IMR-90 (cell line): ENCODE measurements at regions not wholly inside any gene's neighbourhood (a gene's known extent, or its start where the extent isn't known, plus 50 kb on each side); places are given as distances from the start of the nearest gene placed in this dataset.

Experiments
- POLR2A ChIP-seq: IDR thresholded peaks from 2 replicates; pipeline ENCODE4 v1.6.1; 2012; ENCODE audit warnings: mild to moderate bottlenecking, low read depth, low read length
- TF ChIP-seq, protein P1 (sequence below): conservative IDR thresholded peaks from 2 replicates; pipeline ENCODE4 v1.5.1; 2012; ENCODE audit warnings: mild to moderate bottlenecking, low read depth, low read length, improper control_type of control experiment
- TF ChIP-seq, protein P2 (sequence below): fragments of 150-350 bp; IDR thresholded peaks from 2 replicates; pipeline ENCODE4 v1.6.1; 2017; ENCODE audit warnings: mild to moderate bottlenecking, antibody characterized with exemption, low read length, low read depth

GRCh38 chr1:222104097-222104496 is 362.2 kb upstream of the DUSP10 start:
- TF ChIP-seq, protein P1, sequence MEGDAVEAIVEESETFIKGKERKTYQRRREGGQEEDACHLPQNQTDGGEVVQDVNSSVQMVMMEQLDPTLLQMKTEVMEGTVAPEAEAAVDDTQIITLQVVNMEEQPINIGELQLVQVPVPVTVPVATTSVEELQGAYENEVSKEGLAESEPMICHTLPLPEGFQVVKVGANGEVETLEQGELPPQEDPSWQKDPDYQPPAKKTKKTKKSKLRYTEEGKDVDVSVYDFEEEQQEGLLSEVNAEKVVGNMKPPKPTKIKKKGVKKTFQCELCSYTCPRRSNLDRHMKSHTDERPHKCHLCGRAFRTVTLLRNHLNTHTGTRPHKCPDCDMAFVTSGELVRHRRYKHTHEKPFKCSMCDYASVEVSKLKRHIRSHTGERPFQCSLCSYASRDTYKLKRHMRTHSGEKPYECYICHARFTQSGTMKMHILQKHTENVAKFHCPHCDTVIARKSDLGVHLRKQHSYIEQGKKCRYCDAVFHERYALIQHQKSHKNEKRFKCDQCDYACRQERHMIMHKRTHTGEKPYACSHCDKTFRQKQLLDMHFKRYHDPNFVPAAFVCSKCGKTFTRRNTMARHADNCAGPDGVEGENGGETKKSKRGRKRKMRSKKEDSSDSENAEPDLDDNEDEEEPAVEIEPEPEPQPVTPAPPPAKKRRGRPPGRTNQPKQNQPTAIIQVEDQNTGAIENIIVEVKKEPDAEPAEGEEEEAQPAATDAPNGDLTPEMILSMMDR: no peak
- TF ChIP-seq, protein P2, sequence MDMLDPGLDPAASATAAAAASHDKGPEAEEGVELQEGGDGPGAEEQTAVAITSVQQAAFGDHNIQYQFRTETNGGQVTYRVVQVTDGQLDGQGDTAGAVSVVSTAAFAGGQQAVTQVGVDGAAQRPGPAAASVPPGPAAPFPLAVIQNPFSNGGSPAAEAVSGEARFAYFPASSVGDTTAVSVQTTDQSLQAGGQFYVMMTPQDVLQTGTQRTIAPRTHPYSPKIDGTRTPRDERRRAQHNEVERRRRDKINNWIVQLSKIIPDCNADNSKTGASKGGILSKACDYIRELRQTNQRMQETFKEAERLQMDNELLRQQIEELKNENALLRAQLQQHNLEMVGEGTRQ: no peak
- no peak for TF ChIP-seq POLR2A
